ENCODE measurements at regions not wholly inside any gene's neighbourhood (a gene's known extent, or its start where the extent isn't known, plus 50 kb on each side); places are given as distances from the start of the nearest gene placed in this dataset.
"Not testable (repeated sequence)": the region's sequence is repeated elsewhere in the genome, so short reads cannot be mapped to it uniquely, and the experiment has no call there.

- DNase-seq (ENCODE audit: low read depth, low spot score): no peak
- in situ Hi-C loops (cut with HindIII; ENCODE audit: low pct_unique_long_range_greater_than_20kb, low sequenced_read_pairs): no loop called here
Measured at GRCh38 chr9:82764061-82764668, 298.8 kb downstream of the RASEF start.

GRCh38 chr9:82774707-82775231, 288.2 kb downstream of the RASEF start:
- DNase-seq (ENCODE audit: low read depth, low spot score); in situ Hi-C loops (cut with HindIII; ENCODE audit: low pct_unique_long_range_greater_than_20kb, low sequenced_read_pairs): not testable (repeated sequence)

DNA sequence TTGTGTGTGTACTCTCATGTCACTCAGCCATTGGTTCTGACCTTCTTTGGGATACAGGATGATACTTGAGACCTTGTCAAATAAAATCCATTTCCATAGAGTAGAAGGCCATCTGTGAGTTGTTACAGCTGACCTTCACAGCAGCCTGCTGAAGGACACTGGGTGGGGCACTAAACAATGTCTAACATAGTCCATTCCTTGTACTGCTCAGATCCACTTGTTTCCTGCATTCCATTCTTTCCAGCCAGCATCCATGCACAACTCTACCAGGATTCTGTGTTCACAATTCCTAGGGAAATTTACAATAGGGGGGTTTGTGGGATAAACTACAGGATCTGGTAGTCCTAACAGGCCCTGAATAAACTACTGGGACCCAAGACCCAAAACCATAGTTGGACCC, 286.4 kb downstream of the RASEF start:
- in situ Hi-C loops (cut with HindIII; ENCODE audit: low pct_unique_long_range_greater_than_20kb, low sequenced_read_pairs): no loop called here

DNA sequence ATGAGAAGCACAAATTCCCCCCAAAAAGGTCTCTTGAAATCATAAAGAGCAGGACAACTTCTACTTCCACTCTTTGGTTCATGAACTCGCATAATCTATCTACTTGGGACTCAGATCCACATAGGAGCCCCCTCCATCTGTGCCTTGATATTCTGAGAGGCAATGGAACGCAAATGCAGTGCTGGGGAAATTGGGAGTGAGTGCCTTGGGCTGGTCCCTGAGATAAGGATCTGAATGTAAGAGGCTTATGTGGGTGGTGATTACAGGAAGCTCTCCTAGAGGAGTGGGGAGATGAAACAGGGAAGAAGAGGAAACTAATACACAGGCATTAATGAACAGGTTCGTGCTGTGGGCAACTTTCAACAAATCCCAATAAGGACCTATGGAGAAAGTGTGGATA, 285.6 kb downstream of the RASEF start:
- no peak for DNase-seq (ENCODE audit: low read depth, low spot score)
- in situ Hi-C loops (cut with HindIII; ENCODE audit: low pct_unique_long_range_greater_than_20kb, low sequenced_read_pairs): no loop called here

More for the DNA sequence above, 286.4 kb downstream of the RASEF start:
- DNase-seq (ENCODE audit: low read depth, low spot score): no peak

DNA sequence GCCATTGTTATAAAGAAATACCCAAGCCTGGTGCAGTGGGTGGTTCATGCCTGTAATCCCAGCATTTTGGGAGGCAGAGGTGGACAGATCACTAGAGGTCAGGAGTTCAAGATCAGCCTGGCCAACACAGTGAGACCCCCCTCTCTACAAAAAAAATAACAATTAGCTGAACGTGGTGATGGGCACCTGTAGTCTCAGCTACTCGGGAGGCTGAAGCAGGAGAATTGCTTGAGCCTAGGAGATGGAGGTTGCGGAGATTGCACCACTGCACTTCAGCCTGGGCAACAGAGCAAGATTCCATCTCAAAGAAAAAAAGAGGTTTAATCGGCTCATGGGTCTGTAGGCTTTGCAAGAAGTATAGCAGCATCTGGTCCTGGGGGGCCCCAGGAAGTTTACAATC, 284.0 kb downstream of the RASEF start:
- in situ Hi-C loops (cut with HindIII; ENCODE audit: low pct_unique_long_range_greater_than_20kb, low sequenced_read_pairs); DNase-seq (ENCODE audit: low read depth, low spot score): not testable (repeated sequence)

- no peak for DNase-seq (ENCODE audit: low read depth, low spot score)
- in situ Hi-C loops (cut with HindIII; ENCODE audit: low pct_unique_long_range_greater_than_20kb, low sequenced_read_pairs): no loop called here
Measured at GRCh38 chr9:82780017-82780416, 282.9 kb downstream of the RASEF start.

GRCh38 chr9:82781921-82782392, 281.0 kb downstream of the RASEF start:
- DNase-seq (ENCODE audit: low read depth, low spot score): no peak
- in situ Hi-C loops (cut with HindIII; ENCODE audit: low pct_unique_long_range_greater_than_20kb, low sequenced_read_pairs): no loop called here

DNA sequence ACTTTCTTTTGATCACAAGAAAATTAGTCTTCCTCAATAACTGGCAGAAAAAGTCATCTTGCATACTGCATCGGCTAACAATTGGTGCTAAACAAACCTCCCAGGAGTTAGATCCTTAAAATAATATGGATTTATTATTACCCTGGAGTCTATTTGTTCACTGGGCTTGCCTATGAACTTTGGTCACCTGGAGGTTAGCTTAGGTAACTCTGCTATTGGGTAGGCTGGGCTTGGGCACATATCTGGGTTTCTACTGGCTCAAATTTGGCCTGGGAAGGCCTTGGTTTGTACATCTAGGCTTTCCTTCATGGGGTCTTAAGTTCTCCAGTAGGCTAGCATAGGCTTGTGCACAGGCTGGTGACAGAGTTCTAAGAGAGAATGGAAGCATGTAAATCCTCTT, 279.9 kb downstream of the RASEF start:
- DNase-seq (ENCODE audit: low read depth, low spot score): no peak
- in situ Hi-C loops (cut with HindIII; ENCODE audit: low pct_unique_long_range_greater_than_20kb, low sequenced_read_pairs): no loop called here

GRCh38 chr9:82784589-82784988, 278.4 kb downstream of the RASEF start:
- in situ Hi-C loops (cut with HindIII; ENCODE audit: low pct_unique_long_range_greater_than_20kb, low sequenced_read_pairs): no loop called here

DNA sequence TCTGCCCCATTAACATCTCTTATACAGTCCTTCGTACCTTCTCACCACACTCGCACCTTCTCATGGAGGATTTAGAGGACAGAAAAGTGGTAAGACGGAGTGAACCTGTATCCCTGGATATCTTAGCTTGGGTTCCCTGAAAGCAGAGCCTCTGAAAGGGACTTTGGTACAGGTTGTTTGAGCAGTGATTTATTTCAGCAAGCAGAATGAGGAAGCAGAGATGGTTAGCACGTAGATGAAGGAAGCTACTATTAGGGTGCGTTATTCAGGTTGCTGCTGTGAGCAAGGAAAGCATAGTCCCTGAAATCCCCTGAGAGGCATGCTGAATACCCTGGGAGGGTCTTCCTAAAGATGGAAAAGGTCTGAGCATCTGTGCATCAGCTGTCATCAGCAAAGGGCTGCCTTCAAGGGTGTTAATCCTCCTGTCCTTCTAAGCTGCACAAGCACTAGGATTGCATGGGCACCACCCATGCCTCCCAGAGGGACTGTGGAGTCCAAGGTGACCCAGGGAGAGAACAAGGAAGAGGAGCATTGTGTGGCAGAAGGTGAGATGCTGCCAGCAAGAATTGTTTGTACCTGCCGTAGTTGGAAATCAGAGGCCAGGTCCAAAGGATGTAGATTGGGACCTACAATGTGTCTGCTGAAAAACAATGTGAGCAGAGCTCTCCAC, 273.7 kb downstream of the RASEF start:
- in situ Hi-C loops (cut with HindIII; ENCODE audit: low pct_unique_long_range_greater_than_20kb, low sequenced_read_pairs): no loop called here

More at GRCh38 chr9:82784589-82784988, 278.4 kb downstream of the RASEF start:
- no peak for DNase-seq (ENCODE audit: low read depth, low spot score)

GRCh38 chr9:82790875-82791274, 272.1 kb downstream of the RASEF start:
- in situ Hi-C loops (cut with HindIII; ENCODE audit: low pct_unique_long_range_greater_than_20kb, low sequenced_read_pairs): no loop called here

More for the DNA sequence above, 273.7 kb downstream of the RASEF start:
- no peak for DNase-seq (ENCODE audit: low read depth, low spot score)

GRCh38 chr9:82791692-82792091, 271.2 kb downstream of the RASEF start:
- in situ Hi-C loops (cut with HindIII; ENCODE audit: low pct_unique_long_range_greater_than_20kb, low sequenced_read_pairs): no loop called here

More at GRCh38 chr9:82790875-82791274, 272.1 kb downstream of the RASEF start:
- DNase-seq (ENCODE audit: low read depth, low spot score): no peak

DNA sequence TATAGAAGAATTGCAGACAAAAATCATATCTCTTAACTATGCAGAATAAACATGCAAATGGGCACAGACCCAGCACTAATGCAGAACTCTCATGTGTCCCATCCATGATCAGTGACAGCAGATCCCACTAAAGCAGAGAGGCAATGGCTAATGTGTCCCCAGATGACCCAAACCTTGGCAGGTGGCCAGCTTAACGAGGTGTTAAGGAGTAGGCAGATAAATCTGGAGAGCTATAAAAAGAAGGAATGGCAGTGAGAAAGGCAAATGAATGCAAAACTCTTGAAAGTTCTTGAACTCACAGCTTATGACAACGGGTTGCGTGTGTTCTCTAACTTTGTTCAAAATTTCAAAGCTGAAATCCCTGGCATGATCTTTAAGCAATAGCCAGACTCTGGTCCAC, 265.4 kb downstream of the RASEF start:
- no peak for DNase-seq (ENCODE audit: low read depth, low spot score)
- in situ Hi-C loops (cut with HindIII; ENCODE audit: low pct_unique_long_range_greater_than_20kb, low sequenced_read_pairs): no loop called here

More at GRCh38 chr9:82791692-82792091, 271.2 kb downstream of the RASEF start:
- no peak for DNase-seq (ENCODE audit: low read depth, low spot score)

- peak; percentile 45 for DNase-seq (ENCODE audit: low read depth, low spot score)
- in situ Hi-C loops (cut with HindIII; ENCODE audit: low pct_unique_long_range_greater_than_20kb, low sequenced_read_pairs): no loop called here
Measured at GRCh38 chr9:82799286-82799685, 263.7 kb downstream of the RASEF start.

- peak; percentile 5 for DNase-seq (ENCODE audit: low read depth, low spot score)
- in situ Hi-C loops (cut with HindIII; ENCODE audit: low pct_unique_long_range_greater_than_20kb, low sequenced_read_pairs): no loop called here
Measured at GRCh38 chr9:82805027-82805426, 257.9 kb downstream of the RASEF start.

GRCh38 chr9:82808478-82808877, 254.5 kb downstream of the RASEF start:
- no peak for DNase-seq (ENCODE audit: low read depth, low spot score)
- in situ Hi-C loops (cut with HindIII; ENCODE audit: low pct_unique_long_range_greater_than_20kb, low sequenced_read_pairs): no loop called here

GRCh38 chr9:82810915-82811314, 252.0 kb downstream of the RASEF start:
- in situ Hi-C loops (cut with HindIII; ENCODE audit: low pct_unique_long_range_greater_than_20kb, low sequenced_read_pairs): no loop called here
- peak; percentile 19 for DNase-seq (ENCODE audit: low read depth, low spot score)

GRCh38 chr9:82819260-82819659, 243.7 kb downstream of the RASEF start:
- in situ Hi-C loops (cut with HindIII; ENCODE audit: low pct_unique_long_range_greater_than_20kb, low sequenced_read_pairs): no loop called here
- no peak for DNase-seq (ENCODE audit: low read depth, low spot score)

DNA sequence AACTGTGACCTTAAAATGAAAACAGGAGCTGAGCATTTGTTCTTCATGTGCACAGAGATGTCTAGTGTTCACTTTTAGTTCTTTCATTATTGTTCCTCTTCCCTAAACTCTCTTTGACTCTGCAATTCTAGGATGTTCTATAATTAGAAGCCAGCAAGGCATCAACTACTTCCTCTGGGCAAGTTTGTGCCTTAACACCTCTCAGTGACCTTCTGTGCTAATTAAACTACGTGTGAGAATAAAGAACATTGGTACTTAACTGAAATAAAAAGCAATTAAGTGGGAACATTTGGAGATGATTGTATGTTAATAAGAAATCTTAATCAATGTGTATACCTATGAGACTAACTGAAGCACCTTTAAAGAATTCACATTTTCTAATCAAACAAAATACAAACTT, 242.8 kb downstream of the RASEF start:
- in situ Hi-C loops (cut with HindIII; ENCODE audit: low pct_unique_long_range_greater_than_20kb, low sequenced_read_pairs): no loop called here
- DNase-seq (ENCODE audit: low read depth, low spot score): no peak
